GM18868 (cell line): ENCODE measurements at regions not wholly inside any gene's neighbourhood (a gene's known extent, or its start where the extent isn't known, plus 50 kb on each side); places are given as distances from the start of the nearest gene placed in this dataset.
A peak's percentile ranks its signal among the peaks of the same experiment; 100 is the strongest.

Experiments used
- ATAC-seq: cut with Tn5 transposase; IDR thresholded peaks from one replicate; pipeline ENCODE4 v1.9.1; 2021; ENCODE audit warnings: mild to moderate bottlenecking, moderate library complexity; ENCODE audit not compliant: unreplicated experiment

GRCh38 chr20:51335329-51335841, 207.1 kb downstream of the NFATC2 start:
- no peak for ATAC-seq

- no peak for ATAC-seq
Observed at GRCh38 chr20:51334609-51335008, 207.9 kb downstream of the NFATC2 start.

GRCh38 chr20:51333971-51334370, 208.5 kb downstream of the NFATC2 start:
- ATAC-seq = no peak

GRCh38 chr20:51333446-51333845, 209.1 kb downstream of the NFATC2 start:
- ATAC-seq = no peak

GRCh38 chr20:51331481-51331880, 211.0 kb downstream of the NFATC2 start:
- ATAC-seq = no peak

- ATAC-seq = no peak
Observed at GRCh38 chr20:51329845-51330244, 212.7 kb downstream of the NFATC2 start.

GRCh38 chr20:51327251-51327841, 215.2 kb downstream of the NFATC2 start:
- ATAC-seq = no peak

- no peak for ATAC-seq
Observed at GRCh38 chr20:51326201-51326819, 216.2 kb downstream of the NFATC2 start.

GRCh38 chr20:51322164-51322707, 220.3 kb downstream of the NFATC2 start:
- no peak for ATAC-seq

- ATAC-seq = no peak
Observed at GRCh38 chr20:51321343-51322163, 221.0 kb downstream of the NFATC2 start.

- no peak for ATAC-seq
Observed at GRCh38 chr20:51319522-51319921, 223.0 kb downstream of the NFATC2 start.

- ATAC-seq = no peak
Observed at GRCh38 chr20:51318058-51318949, 224.2 kb downstream of the NFATC2 start.

GRCh38 chr20:51315390-51315789, 227.1 kb downstream of the NFATC2 start:
- no peak for ATAC-seq

GRCh38 chr20:51313358-51313827, 229.1 kb downstream of the NFATC2 start:
- no peak for ATAC-seq

GRCh38 chr20:51312480-51312783, 230.1 kb downstream of the NFATC2 start:
- no peak for ATAC-seq

- no peak for ATAC-seq
Observed at GRCh38 chr20:51311636-51312479, 230.7 kb downstream of the NFATC2 start.

- no peak for ATAC-seq
Observed at GRCh38 chr20:51310216-51310615, 232.3 kb downstream of the NFATC2 start.

- no peak for ATAC-seq
Observed at GRCh38 chr20:51309128-51309527, 233.4 kb downstream of the NFATC2 start.

GRCh38 chr20:51306521-51307358, 235.8 kb downstream of the NFATC2 start:
- peak; percentile 80 for ATAC-seq
